K562 (cell line): ENCODE measurements at regions not wholly inside any gene's neighbourhood (a gene's known extent, or its start where the extent isn't known, plus 50 kb on each side); places are given as distances from the start of the nearest gene placed in this dataset.

ENCODE experiments used
- BRD9 ChIP-seq: fragments of 450-650 bp; IDR thresholded peaks from 2 replicates; pipeline ENCODE4 v1.6.1; 2018; ENCODE audit warnings: low read depth; ENCODE audit not compliant: partially characterized antibody
- CBX5 ChIP-seq: IDR thresholded peaks from 2 replicates; pipeline ENCODE4 v1.6.1; 2014; ENCODE audit warnings: low read depth, borderline replicate concordance
- EZH2 ChIP-seq: IDR thresholded peaks from 2 replicates; pipeline ENCODE4 v1.6.1; 2012; ENCODE audit warnings: low read depth, mild to moderate bottlenecking, inconsistent platforms, low read length, borderline replicate concordance
- FOS ChIP-seq: IDR thresholded peaks from 3 replicates; pipeline ENCODE4 v1.6.1; 2011; ENCODE audit not compliant: insufficient read length; ENCODE audit errors: extremely low read depth
- SAFB2 ChIP-seq: fragments of 200-400 bp; formaldehyde crosslinking; IDR thresholded peaks from 2 replicates; pipeline ENCODE4 v1.6.1; 2018; ENCODE audit warnings: borderline replicate concordance, low read length, low read depth, moderate library complexity; ENCODE audit not compliant: severe bottlenecking
- ZNF239 ChIP-seq: fragments of 250-450 bp; sonication (Bioruptor Pico); IDR thresholded peaks from 2 replicates; pipeline ENCODE4 v1.4.0; 2020; ENCODE audit warnings: mild to moderate bottlenecking
- ZNF274 ChIP-seq: IDR thresholded peaks from 2 replicates; pipeline ENCODE4 v1.6.1; 2011; ENCODE audit warnings: low read depth, mild to moderate bottlenecking, low read length, moderate library complexity, borderline replicate concordance
- TF ChIP-seq, protein P1 (sequence below), 3 experiments: IDR thresholded peaks in 2 of 3; conservative IDR thresholded peaks in 1 of 3; 2 replicates each; pipeline ENCODE4 v1.5.1; 2011 to 2012; ENCODE audit warnings: low read length in 3 of 3, mild to moderate bottlenecking in 3 of 3, control low read depth in 2 of 3, improper control_type of control experiment in 1 of 3, inconsistent platforms in 1 of 3, low read depth in 1 of 3, mixed read lengths in 1 of 3, moderate library complexity in 1 of 3; ENCODE audit not compliant: insufficient read depth in 2 of 3

DNA sequence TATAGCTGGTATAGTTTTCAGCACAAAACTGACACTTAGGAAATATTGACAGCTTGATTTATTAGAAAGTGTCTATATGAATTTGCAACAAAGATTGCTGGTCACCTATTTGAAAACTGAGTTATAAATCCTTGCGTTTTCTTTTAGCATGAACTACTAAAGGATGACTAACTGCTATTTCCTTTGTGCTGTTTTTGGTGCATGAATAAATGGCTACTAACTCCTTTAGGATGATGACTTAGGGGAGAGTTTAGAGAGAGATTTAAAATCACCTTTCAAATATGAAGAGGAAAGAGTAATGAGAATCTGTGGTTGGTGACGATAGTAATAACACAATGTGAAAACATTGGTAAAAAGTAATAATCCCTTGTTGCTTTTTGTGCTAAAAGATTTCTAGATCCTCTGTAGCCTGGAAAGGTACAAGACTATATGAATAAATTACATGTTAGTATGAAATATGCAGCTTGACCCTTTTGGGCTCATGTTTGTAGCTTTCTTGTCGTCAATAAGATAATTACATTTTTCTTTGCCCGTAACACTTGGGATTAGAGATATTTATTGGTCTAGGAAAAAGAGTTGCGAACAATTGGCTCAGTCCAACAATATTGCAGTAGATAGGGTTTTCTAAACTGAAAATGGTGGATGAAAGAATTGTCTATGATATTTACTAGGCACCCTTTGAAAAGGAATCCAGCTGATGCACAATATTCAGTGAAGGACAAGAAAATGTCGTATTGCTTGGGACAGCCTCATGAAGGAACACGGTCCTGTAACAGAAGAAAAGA, 453.0 kb downstream of the ADAMTS20 start:
- TF ChIP-seq FOS, result no peak
- no peak for TF ChIP-seq ZNF239 (CRISPR knock-in tag)
- TF ChIP-seq BRD9, result no peak
- TF ChIP-seq, protein P1, sequence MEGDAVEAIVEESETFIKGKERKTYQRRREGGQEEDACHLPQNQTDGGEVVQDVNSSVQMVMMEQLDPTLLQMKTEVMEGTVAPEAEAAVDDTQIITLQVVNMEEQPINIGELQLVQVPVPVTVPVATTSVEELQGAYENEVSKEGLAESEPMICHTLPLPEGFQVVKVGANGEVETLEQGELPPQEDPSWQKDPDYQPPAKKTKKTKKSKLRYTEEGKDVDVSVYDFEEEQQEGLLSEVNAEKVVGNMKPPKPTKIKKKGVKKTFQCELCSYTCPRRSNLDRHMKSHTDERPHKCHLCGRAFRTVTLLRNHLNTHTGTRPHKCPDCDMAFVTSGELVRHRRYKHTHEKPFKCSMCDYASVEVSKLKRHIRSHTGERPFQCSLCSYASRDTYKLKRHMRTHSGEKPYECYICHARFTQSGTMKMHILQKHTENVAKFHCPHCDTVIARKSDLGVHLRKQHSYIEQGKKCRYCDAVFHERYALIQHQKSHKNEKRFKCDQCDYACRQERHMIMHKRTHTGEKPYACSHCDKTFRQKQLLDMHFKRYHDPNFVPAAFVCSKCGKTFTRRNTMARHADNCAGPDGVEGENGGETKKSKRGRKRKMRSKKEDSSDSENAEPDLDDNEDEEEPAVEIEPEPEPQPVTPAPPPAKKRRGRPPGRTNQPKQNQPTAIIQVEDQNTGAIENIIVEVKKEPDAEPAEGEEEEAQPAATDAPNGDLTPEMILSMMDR (IDR thresholded peaks at IDR 0.05 in 2 of 3, conservative IDR thresholded peaks at IDR 0.05 in 1 of 3; ENCODE audit: insufficient read depth in 2 of 3, low read depth in 1 of 3, low read length in 3 of 3), result no peak
- TF ChIP-seq EZH2, result no peak
- TF ChIP-seq ZNF274, result no peak
- no peak for TF ChIP-seq CBX5
- no peak for TF ChIP-seq SAFB2
